DND-41 (cell line): ENCODE measurements at regions not wholly inside any gene's neighbourhood (a gene's known extent, or its start where the extent isn't known, plus 50 kb on each side); places are given as distances from the start of the nearest gene placed in this dataset.

Experiments
- CTCF ChIP-seq: IDR thresholded peaks from 2 replicates; pipeline ENCODE4 v1.5.1; 2012; ENCODE audit warnings: borderline replicate concordance, low read length, moderate library complexity, mild to moderate bottlenecking; ENCODE audit not compliant: poor library complexity, severe bottlenecking; ENCODE audit errors: extremely low read depth
- EZH2 ChIP-seq: IDR thresholded peaks from 3 replicates; pipeline ENCODE4 v1.6.1; 2012; ENCODE audit warnings: borderline replicate concordance, low read depth, mild to moderate bottlenecking, moderate library complexity, low read length, inconsistent platforms; ENCODE audit not compliant: severe bottlenecking

GRCh38 chr9:129423216-129423615 is 197.7 kb downstream of the C9orf50 start:
- TF ChIP-seq EZH2: no peak
- TF ChIP-seq CTCF: no peak
